22Rv1 (cell line): ENCODE measurements at regions not wholly inside any gene's neighbourhood (a gene's known extent, or its start where the extent isn't known, plus 50 kb on each side); places are given as distances from the start of the nearest gene placed in this dataset.

ENCODE experiments used
- CTCF ChIP-seq: fragments of 450-650 bp; IDR thresholded peaks from 2 replicates; pipeline ENCODE4 v1.5.1; 2017; ENCODE audit warnings: mild to moderate bottlenecking
- ZFX ChIP-seq: fragments of 450-650 bp; IDR thresholded peaks from 2 replicates; pipeline ENCODE4 v1.6.1; 2017; ENCODE audit warnings: antibody characterized with exemption, borderline replicate concordance

- peak; percentile 19; the same call in 1 of the 2 replicates for TF ChIP-seq CTCF
- no peak for TF ChIP-seq ZFX
Measured at GRCh38 chr4:19026281-19026680, 1004.7 kb upstream of the LCORL start.
